ENCODE measurements at regions not wholly inside any gene's neighbourhood (a gene's known extent, or its start where the extent isn't known, plus 50 kb on each side); places are given as distances from the start of the nearest gene placed in this dataset.

DNA sequence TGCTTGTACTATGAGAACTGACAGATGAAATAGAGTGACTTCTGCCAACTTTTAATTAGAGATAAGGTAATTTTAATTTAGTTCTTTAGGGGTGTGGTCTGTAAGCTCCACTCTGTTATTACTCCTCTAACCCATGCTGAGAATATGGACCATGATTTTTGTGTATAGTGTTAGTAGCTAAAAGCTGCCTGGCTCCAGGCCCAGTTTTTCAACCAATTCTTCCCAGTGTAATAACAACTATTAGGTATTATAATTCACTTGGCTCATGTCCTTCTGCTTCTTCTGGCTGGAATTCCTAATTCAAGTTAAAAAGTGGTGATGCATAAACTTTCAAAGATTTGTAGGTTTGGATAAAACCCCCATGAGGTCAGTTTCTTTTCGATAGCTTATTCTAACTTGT lies 216.3 kb downstream of the ISL1 start:
- no peak for DNase-seq (ENCODE audit: low read depth, low spot score)
- CTCF ChIA-PET, result no interaction called here
- no peak overlapping the region for H3K4me3 ChIP-seq (ENCODE audit: low read depth, low read length)
- TF ChIP-seq, protein P1, sequence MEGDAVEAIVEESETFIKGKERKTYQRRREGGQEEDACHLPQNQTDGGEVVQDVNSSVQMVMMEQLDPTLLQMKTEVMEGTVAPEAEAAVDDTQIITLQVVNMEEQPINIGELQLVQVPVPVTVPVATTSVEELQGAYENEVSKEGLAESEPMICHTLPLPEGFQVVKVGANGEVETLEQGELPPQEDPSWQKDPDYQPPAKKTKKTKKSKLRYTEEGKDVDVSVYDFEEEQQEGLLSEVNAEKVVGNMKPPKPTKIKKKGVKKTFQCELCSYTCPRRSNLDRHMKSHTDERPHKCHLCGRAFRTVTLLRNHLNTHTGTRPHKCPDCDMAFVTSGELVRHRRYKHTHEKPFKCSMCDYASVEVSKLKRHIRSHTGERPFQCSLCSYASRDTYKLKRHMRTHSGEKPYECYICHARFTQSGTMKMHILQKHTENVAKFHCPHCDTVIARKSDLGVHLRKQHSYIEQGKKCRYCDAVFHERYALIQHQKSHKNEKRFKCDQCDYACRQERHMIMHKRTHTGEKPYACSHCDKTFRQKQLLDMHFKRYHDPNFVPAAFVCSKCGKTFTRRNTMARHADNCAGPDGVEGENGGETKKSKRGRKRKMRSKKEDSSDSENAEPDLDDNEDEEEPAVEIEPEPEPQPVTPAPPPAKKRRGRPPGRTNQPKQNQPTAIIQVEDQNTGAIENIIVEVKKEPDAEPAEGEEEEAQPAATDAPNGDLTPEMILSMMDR (IDR thresholded peaks at IDR 0.05; ENCODE audit: insufficient read depth, low read length, missing control alignments), result no peak
- POLR2A ChIA-PET, result no interaction called here

GRCh38 chr5:51604324-51604723 lies 221.1 kb downstream of the ISL1 start:
- TF ChIP-seq, protein P1 (IDR thresholded peaks at IDR 0.05; ENCODE audit: insufficient read depth, low read length, missing control alignments), result no peak
- no peak for DNase-seq (ENCODE audit: low read depth, low spot score)
- ChIA-PET POLR2A (no interaction called here), CTCF (no interaction called here)
- no peak overlapping the region for H3K4me3 ChIP-seq (ENCODE audit: low read depth, low read length)

GRCh38 chr5:51606921-51607320 lies 223.7 kb downstream of the ISL1 start:
- TF ChIP-seq, protein P1 (IDR thresholded peaks at IDR 0.05; ENCODE audit: insufficient read depth, low read length, missing control alignments), result no peak
- no peak overlapping the region for H3K4me3 ChIP-seq (ENCODE audit: low read depth, low read length)
- POLR2A ChIA-PET, result no interaction called here
- no peak for DNase-seq (ENCODE audit: low read depth, low spot score)
- CTCF ChIA-PET, result no interaction called here

DNA sequence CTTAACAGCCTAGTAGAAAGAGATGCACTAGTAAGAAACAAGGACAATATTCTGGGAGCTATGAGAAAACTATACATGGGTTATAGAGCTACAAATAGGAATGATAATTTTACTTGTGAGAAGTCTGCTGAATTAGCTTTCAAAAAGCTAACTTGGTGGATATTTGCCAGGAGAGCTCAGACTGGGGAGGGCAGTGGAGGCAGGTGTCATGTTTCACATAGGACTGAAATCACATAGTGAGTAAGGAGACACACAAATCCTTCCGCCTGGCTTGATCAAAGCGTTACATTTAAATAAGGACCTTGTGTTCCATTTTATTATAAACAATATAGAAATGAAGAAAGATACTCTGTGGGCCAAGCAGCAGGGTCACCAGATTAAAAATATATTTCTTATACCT lies 235.0 kb downstream of the ISL1 start:
- POLR2A ChIA-PET, result no interaction called here
- DNase-seq (ENCODE audit: low read depth, low spot score), result no peak
- no peak overlapping the region for H3K4me3 ChIP-seq (ENCODE audit: low read depth, low read length)
- TF ChIP-seq, protein P1 (IDR thresholded peaks at IDR 0.05; ENCODE audit: insufficient read depth, low read length, missing control alignments), result no peak
- CTCF ChIA-PET, result no interaction called here

DNA sequence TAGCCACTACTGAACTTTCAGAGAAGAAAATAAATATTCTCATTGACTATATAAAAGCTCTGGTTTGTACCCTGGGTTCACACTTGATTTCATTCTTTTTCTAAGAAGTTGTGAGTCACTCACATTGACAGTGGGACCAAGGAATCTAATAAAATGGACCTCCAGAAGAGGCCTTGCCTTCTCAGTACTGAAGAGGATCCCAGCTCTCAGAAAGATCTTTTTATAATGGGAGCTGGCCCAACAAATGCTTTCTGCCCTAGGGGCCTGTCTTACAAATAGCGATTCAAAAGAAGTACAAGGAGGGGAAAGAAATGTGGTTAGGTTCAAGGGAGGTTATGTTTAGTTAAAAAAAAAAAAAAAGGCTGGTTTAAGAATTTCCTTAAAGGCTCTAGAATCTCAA lies 237.9 kb downstream of the ISL1 start:
- ChIA-PET CTCF (no interaction called here), POLR2A (no interaction called here)
- TF ChIP-seq, protein P1 (IDR thresholded peaks at IDR 0.05; ENCODE audit: insufficient read depth, low read length, missing control alignments), result no peak
- H3K4me3 ChIP-seq (ENCODE audit: low read depth, low read length), result no peak overlapping the region
- DNase-seq (ENCODE audit: low read depth, low spot score), result no peak

GRCh38 chr5:51622161-51622790 lies 239.0 kb downstream of the ISL1 start:
- CTCF ChIA-PET, result no interaction called here
- POLR2A ChIA-PET, result no interaction called here
- no peak overlapping the region for H3K4me3 ChIP-seq (ENCODE audit: low read depth, low read length)
- TF ChIP-seq, protein P1 (IDR thresholded peaks at IDR 0.05; ENCODE audit: insufficient read depth, low read length, missing control alignments), result no peak
- DNase-seq (ENCODE audit: low read depth, low spot score), result no peak
